WI38 (cell line): ENCODE measurements at regions not wholly inside any gene's neighbourhood (a gene's known extent, or its start where the extent isn't known, plus 50 kb on each side); places are given as distances from the start of the nearest gene placed in this dataset.

Experiments used
- H3K4me3 ChIP-seq: 2 replicates; pipeline ENCODE4 v1.5.1; 2011; ENCODE audit warnings: low read depth, mild to moderate bottlenecking, control low read depth, low read length
- CTCF ChIP-seq: IDR thresholded peaks from 2 replicates; pipeline ENCODE4 v1.5.1; 2012; ENCODE audit warnings: low read depth, mild to moderate bottlenecking, control low read depth, low read length

GRCh38 chr1:228990906-228991569, 255.8 kb downstream of the RHOU start:
- no peak overlapping the region for H3K4me3 ChIP-seq
- no peak for TF ChIP-seq CTCF

GRCh38 chr1:228992044-228992443, 256.8 kb downstream of the RHOU start:
- no peak for TF ChIP-seq CTCF
- no peak overlapping the region for H3K4me3 ChIP-seq

- TF ChIP-seq CTCF, result no peak
- no peak overlapping the region for H3K4me3 ChIP-seq
Measured at GRCh38 chr1:228992907-228993535, 257.7 kb downstream of the RHOU start.

- TF ChIP-seq CTCF, result no peak
Measured at GRCh38 chr1:228994676-228995594, 259.7 kb downstream of the RHOU start.

GRCh38 chr1:228996281-228996680, 261.0 kb downstream of the RHOU start:
- no peak overlapping the region for H3K4me3 ChIP-seq
- no peak for TF ChIP-seq CTCF

More at GRCh38 chr1:228994676-228995594, 259.7 kb downstream of the RHOU start:
- no peak overlapping the region for H3K4me3 ChIP-seq

GRCh38 chr1:228997721-228998144, 262.5 kb downstream of the RHOU start:
- no peak for TF ChIP-seq CTCF
- H3K4me3 ChIP-seq, result no peak overlapping the region
